ENCODE measurements at regions not wholly inside any gene's neighbourhood (a gene's known extent, or its start where the extent isn't known, plus 50 kb on each side); places are given as distances from the start of the nearest gene placed in this dataset.

GRCh38 chr5:30725073-30725472 lies 468.4 kb upstream of the CDH6 start:
- TF ChIP-seq POLR2A (IDR thresholded peaks at IDR 0.05) = no peak
- no peak for TF ChIP-seq CTCF (IDR thresholded peaks at IDR 0.05)
